Jurkat, Clone E6-1 (cell line): ENCODE measurements at regions not wholly inside any gene's neighbourhood (a gene's known extent, or its start where the extent isn't known, plus 50 kb on each side); places are given as distances from the start of the nearest gene placed in this dataset.

Experiments used
- DNase-seq: peaks from one replicate; pipeline ENCODE4 v3.0.0-alpha.2; 2011; ENCODE audit warnings: low read depth, low spot score
- H3K4me3 ChIP-seq: 2 replicates; pipeline ENCODE4 v1.5.1; 2011; ENCODE audit warnings: mild to moderate bottlenecking, low read length, control low read depth, moderate library complexity

- DNase-seq: no peak
- H3K4me3 ChIP-seq: no peak overlapping the region
Observed at GRCh38 chr16:9476744-9477143, 385.3 kb downstream of the HAPSTR1 start.

- DNase-seq: no peak
- H3K4me3 ChIP-seq: no peak overlapping the region
Observed at GRCh38 chr16:9479008-9479407, 387.6 kb downstream of the HAPSTR1 start.

GRCh38 chr16:9480503-9480902 lies 389.1 kb downstream of the HAPSTR1 start:
- no peak overlapping the region for H3K4me3 ChIP-seq
- no peak for DNase-seq

- H3K4me3 ChIP-seq: no peak overlapping the region
- no peak for DNase-seq
Observed at GRCh38 chr16:9481747-9482730, 390.6 kb downstream of the HAPSTR1 start.

GRCh38 chr16:9484426-9484825 lies 393.0 kb downstream of the HAPSTR1 start:
- DNase-seq: no peak
- no peak overlapping the region for H3K4me3 ChIP-seq

GRCh38 chr16:9484881-9485280 lies 393.4 kb downstream of the HAPSTR1 start:
- no peak for DNase-seq
- no peak overlapping the region for H3K4me3 ChIP-seq

- H3K4me3 ChIP-seq: no peak overlapping the region
- DNase-seq: no peak
Observed at GRCh38 chr16:9489835-9490467, 398.5 kb downstream of the HAPSTR1 start.

GRCh38 chr16:9495824-9496223 lies 404.4 kb downstream of the HAPSTR1 start:
- H3K4me3 ChIP-seq: no peak overlapping the region
- no peak for DNase-seq

GRCh38 chr16:9497750-9498149 lies 406.3 kb downstream of the HAPSTR1 start:
- H3K4me3 ChIP-seq: no peak overlapping the region
- DNase-seq: no peak

GRCh38 chr16:9499941-9500593 lies 408.6 kb downstream of the HAPSTR1 start:
- DNase-seq: no peak

GRCh38 chr16:9500872-9501271 lies 409.4 kb downstream of the HAPSTR1 start:
- H3K4me3 ChIP-seq: no peak overlapping the region
- DNase-seq: no peak

More at GRCh38 chr16:9499941-9500593, 408.6 kb downstream of the HAPSTR1 start:
- no peak overlapping the region for H3K4me3 ChIP-seq

GRCh38 chr16:9503251-9503984 lies 412.0 kb downstream of the HAPSTR1 start:
- no peak for DNase-seq
- H3K4me3 ChIP-seq: no peak overlapping the region

GRCh38 chr16:9508328-9508936 lies 417.0 kb downstream of the HAPSTR1 start:
- no peak for DNase-seq
- H3K4me3 ChIP-seq: no peak overlapping the region

- DNase-seq: no peak
- no peak overlapping the region for H3K4me3 ChIP-seq
Observed at GRCh38 chr16:9509663-9510062, 418.2 kb downstream of the HAPSTR1 start.

GRCh38 chr16:9511389-9511788 lies 419.9 kb downstream of the HAPSTR1 start:
- H3K4me3 ChIP-seq: no peak overlapping the region
- DNase-seq: no peak

GRCh38 chr16:9516444-9516843 lies 425.0 kb downstream of the HAPSTR1 start:
- DNase-seq: no peak
- no peak overlapping the region for H3K4me3 ChIP-seq

GRCh38 chr16:9518051-9518450 lies 426.6 kb downstream of the HAPSTR1 start:
- no peak overlapping the region for H3K4me3 ChIP-seq
- DNase-seq: no peak

- DNase-seq: no peak
- H3K4me3 ChIP-seq: no peak overlapping the region
Observed at GRCh38 chr16:9518581-9518980, 427.1 kb downstream of the HAPSTR1 start.
